DOHH2 (cell line): ENCODE measurements at regions not wholly inside any gene's neighbourhood (a gene's known extent, or its start where the extent isn't known, plus 50 kb on each side); places are given as distances from the start of the nearest gene placed in this dataset.

Source experiments
- H3F3A ChIP-seq: fragments of 200-600 bp; sonication (generic), shearing (Covaris generic); 2 replicates; pipeline ENCODE4 v1.6.0; 2016; ENCODE audit warnings: antibody characterized with exemption, mild to moderate bottlenecking; ENCODE audit not compliant: control insufficient read depth, insufficient read depth
- H3K27ac ChIP-seq: fragments of 200-600 bp; sonication (generic); 2 replicates; pipeline ENCODE4 v1.5.1; 2014; ENCODE audit warnings: low read depth, mild to moderate bottlenecking, low read length, moderate library complexity
- H3K27me3 ChIP-seq: fragments of 200-600 bp; sonication (generic); 2 replicates; pipeline ENCODE4 v1.6.1; 2014; ENCODE audit warnings: mild to moderate bottlenecking, low read length, mixed read lengths; ENCODE audit not compliant: control insufficient read depth
- H3K36me3 ChIP-seq: fragments of 200-600 bp; sonication (generic); 2 replicates; pipeline ENCODE4 v1.6.1; 2014; ENCODE audit warnings: mild to moderate bottlenecking, low read length, moderate library complexity, mixed read lengths; ENCODE audit not compliant: control insufficient read depth
- H3K4me1 ChIP-seq: fragments of 200-600 bp; sonication (generic); 2 replicates; pipeline ENCODE4 v1.6.1; 2014; ENCODE audit warnings: mild to moderate bottlenecking, low read length, mixed read lengths; ENCODE audit not compliant: control insufficient read depth
- H3K4me2 ChIP-seq: fragments of 200-600 bp; sonication (generic); 2 replicates; pipeline ENCODE4 v1.6.0; 2014; ENCODE audit warnings: mild to moderate bottlenecking, low read length, moderate library complexity
- H3K4me3 ChIP-seq: fragments of 200-600 bp; sonication (generic); 2 replicates; pipeline ENCODE4 v1.5.1; 2014; ENCODE audit warnings: mild to moderate bottlenecking, low read length, mixed read lengths
- H3K79me2 ChIP-seq: fragments of 200-600 bp; sonication (generic); 2 replicates; pipeline ENCODE4 v1.6.1; 2014; ENCODE audit warnings: mild to moderate bottlenecking, low read length, mixed read lengths; ENCODE audit not compliant: control insufficient read depth
- H3K9me2 ChIP-seq: fragments of 200-600 bp; sonication (generic); replicated peaks from 2 replicates; pipeline ENCODE4 v1.6.1; 2014; ENCODE audit warnings: mild to moderate bottlenecking, low read length, mixed read lengths; ENCODE audit not compliant: control insufficient read depth
- H3K9me3 ChIP-seq: fragments of 200-600 bp; sonication (generic); 2 replicates; pipeline ENCODE4 v1.6.1; 2014; ENCODE audit warnings: antibody characterized with exemption, low read length, mixed read lengths; ENCODE audit not compliant: control insufficient read depth, insufficient read depth
- H4K20me1 ChIP-seq: fragments of 200-600 bp; sonication (generic); 2 replicates; pipeline ENCODE4 v1.6.0; 2014; ENCODE audit warnings: low read depth, mild to moderate bottlenecking, antibody characterized with exemption, low read length, moderate library complexity; ENCODE audit not compliant: control insufficient read depth, insufficient read depth
- CTCF ChIP-seq: fragments of 200-600 bp; sonication (generic); IDR thresholded peaks from one replicate; pipeline ENCODE4 v1.5.1; 2014; ENCODE audit warnings: antibody characterized with exemption, mild to moderate bottlenecking, low read depth, low read length; ENCODE audit not compliant: poor library complexity, severe bottlenecking
- EZH2phosphoT487 ChIP-seq: fragments of 200-600 bp; sonication (generic); IDR thresholded peaks from 2 replicates; pipeline ENCODE4 v1.6.1; 2017; ENCODE audit warnings: borderline replicate concordance, mild to moderate bottlenecking, antibody characterized with exemption, low read length, moderate library complexity, mixed read lengths

GRCh38 chr14:30482276-30482675 is 76.7 kb upstream of the G2E3 start:
- Histone ChIP-seq H4K20me1 (no peaks in the 10 kb centered on the region), H3K79me2 (no peaks in the 10 kb centered on the region), H3K9me2 (no peaks in the 10 kb centered on the region), H3K4me1 (no peaks in the 10 kb centered on the region), H3F3A (no peaks in the 10 kb centered on the region), H3K4me2 (no peak overlapping the region), H3K36me3 (no peaks in the 10 kb centered on the region), H3K4me3 (no peak overlapping the region), H3K9me3 (no peaks in the 10 kb centered on the region), H3K27ac (no peak overlapping the region), H3K27me3 (no peaks in the 10 kb centered on the region)
- TF ChIP-seq EZH2phosphoT487, result no peak
- TF ChIP-seq CTCF, result no peak

GRCh38 chr14:30484201-30484600 is 74.8 kb upstream of the G2E3 start:
- Histone ChIP-seq H3K4me3 (no peak overlapping the region), H3K27ac (no peak overlapping the region)

DNA sequence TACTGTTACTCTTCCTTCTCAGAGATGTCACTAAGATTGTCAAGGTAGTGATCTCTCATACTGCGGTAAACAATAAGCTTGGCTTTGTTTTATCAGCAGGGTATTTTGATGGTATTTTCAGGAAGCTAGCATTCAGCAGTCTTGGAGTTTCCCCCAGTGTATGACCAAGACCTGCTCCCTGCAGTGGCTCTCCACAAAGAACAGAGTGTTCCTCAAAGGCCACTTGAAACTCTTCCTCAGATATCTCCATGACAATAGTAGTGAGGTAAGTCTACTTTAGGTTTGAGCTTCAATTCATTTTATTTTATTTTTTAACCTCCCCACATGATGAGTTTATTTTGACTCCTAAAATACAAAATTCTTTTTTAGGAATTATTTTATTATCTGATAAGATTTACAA is 74.0 kb upstream of the G2E3 start:
- no peaks in the 10 kb centered on the region for H3K4me1 ChIP-seq
- no peaks in the 10 kb centered on the region for H3K9me2 ChIP-seq
- no peak overlapping the region for H3K4me3 ChIP-seq
- H3F3A ChIP-seq, result no peaks in the 10 kb centered on the region
- H3K27me3 ChIP-seq, result no peaks in the 10 kb centered on the region
- H3K27ac ChIP-seq, result no peak overlapping the region
- H3K9me3 ChIP-seq, result no peaks in the 10 kb centered on the region
- no peaks in the 10 kb centered on the region for H3K79me2 ChIP-seq
- TF ChIP-seq EZH2phosphoT487 (no peak), CTCF (no peak)
- no peaks in the 10 kb centered on the region for H4K20me1 ChIP-seq
- H3K36me3 ChIP-seq, result no peaks in the 10 kb centered on the region
- no peak overlapping the region for H3K4me2 ChIP-seq

More at GRCh38 chr14:30484201-30484600, 74.8 kb upstream of the G2E3 start:
- Histone ChIP-seq H3K4me1 (no peaks in the 10 kb centered on the region), H3F3A (no peaks in the 10 kb centered on the region), H3K79me2 (no peaks in the 10 kb centered on the region), H3K4me2 (no peak overlapping the region), H3K9me3 (no peaks in the 10 kb centered on the region), H4K20me1 (no peaks in the 10 kb centered on the region), H3K36me3 (no peaks in the 10 kb centered on the region), H3K27me3 (no peaks in the 10 kb centered on the region), H3K9me2 (no peaks in the 10 kb centered on the region)
- TF ChIP-seq CTCF (no peak), EZH2phosphoT487 (no peak)

- H3K4me2 ChIP-seq, result no peak overlapping the region
- no peaks in the 10 kb centered on the region for H3K9me2 ChIP-seq
- no peaks in the 10 kb centered on the region for H3K79me2 ChIP-seq
- no peaks in the 10 kb centered on the region for H4K20me1 ChIP-seq
- no peaks in the 10 kb centered on the region for H3K4me1 ChIP-seq
- H3K4me3 ChIP-seq, result no peak overlapping the region
- no peaks in the 10 kb centered on the region for H3K36me3 ChIP-seq
- no peak overlapping the region for H3K27ac ChIP-seq
- H3F3A ChIP-seq, result no peaks in the 10 kb centered on the region
- no peaks in the 10 kb centered on the region for H3K27me3 ChIP-seq
- TF ChIP-seq EZH2phosphoT487 (no peak), CTCF (no peak)
- no peaks in the 10 kb centered on the region for H3K9me3 ChIP-seq
These were observed 62.1 kb upstream of the G2E3 start for GRCh38 chr14:30496852-30497251.
